OCI-LY1 (cell line): ENCODE measurements at regions not wholly inside any gene's neighbourhood (a gene's known extent, or its start where the extent isn't known, plus 50 kb on each side); places are given as distances from the start of the nearest gene placed in this dataset.

Source experiments
- EZH2 ChIP-seq: fragments of 200-600 bp; sonication (generic), shearing (Covaris generic); IDR thresholded peaks from 2 replicates; pipeline ENCODE4 v1.8.0; 2017; ENCODE audit warnings: borderline replicate concordance, mixed run types, mild to moderate bottlenecking, antibody characterized with exemption, low read length, moderate library complexity, mixed read lengths
- TF ChIP-seq, protein P1 (sequence below): fragments of 200-600 bp; sonication (generic), shearing (Covaris generic); IDR thresholded peaks from 2 replicates; pipeline ENCODE4 v1.5.1; 2017; ENCODE audit warnings: mild to moderate bottlenecking, antibody characterized with exemption, low read length, moderate library complexity, mixed read lengths

DNA sequence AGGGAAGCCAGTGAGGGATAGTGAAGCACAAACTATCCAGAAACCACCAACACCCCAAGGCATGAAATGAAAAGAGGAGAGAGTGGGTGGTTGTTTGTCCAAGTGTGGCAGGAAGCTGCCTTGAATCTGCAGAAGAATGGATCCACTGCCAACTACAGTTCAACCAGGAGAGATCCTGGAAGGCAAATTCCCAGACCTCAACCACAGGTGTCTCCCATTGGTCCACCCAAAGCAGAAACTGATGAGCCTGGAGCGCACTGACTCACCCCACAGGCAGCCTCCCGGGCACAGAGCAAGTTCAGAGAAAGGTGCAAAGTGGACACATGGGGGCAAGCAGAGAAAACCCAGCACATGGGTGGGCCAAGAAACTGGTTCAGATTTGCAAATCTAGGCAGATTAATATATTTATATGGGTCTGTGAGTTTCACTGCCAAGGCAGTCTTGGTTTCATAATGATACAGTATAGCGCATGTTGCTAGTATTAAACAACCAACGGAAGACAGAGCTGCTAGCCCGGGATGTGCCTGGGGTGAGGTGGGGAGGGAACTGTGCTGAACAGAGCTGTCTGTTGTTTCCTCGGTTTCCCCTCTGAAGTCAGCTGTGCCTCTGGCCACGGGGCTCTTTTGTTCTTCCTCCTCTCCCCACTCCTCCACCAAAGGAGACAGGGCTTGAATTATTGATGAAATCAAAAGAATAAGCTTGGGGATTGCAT lies 416.2 kb upstream of the CCDC196 start:
- TF ChIP-seq, protein P1, sequence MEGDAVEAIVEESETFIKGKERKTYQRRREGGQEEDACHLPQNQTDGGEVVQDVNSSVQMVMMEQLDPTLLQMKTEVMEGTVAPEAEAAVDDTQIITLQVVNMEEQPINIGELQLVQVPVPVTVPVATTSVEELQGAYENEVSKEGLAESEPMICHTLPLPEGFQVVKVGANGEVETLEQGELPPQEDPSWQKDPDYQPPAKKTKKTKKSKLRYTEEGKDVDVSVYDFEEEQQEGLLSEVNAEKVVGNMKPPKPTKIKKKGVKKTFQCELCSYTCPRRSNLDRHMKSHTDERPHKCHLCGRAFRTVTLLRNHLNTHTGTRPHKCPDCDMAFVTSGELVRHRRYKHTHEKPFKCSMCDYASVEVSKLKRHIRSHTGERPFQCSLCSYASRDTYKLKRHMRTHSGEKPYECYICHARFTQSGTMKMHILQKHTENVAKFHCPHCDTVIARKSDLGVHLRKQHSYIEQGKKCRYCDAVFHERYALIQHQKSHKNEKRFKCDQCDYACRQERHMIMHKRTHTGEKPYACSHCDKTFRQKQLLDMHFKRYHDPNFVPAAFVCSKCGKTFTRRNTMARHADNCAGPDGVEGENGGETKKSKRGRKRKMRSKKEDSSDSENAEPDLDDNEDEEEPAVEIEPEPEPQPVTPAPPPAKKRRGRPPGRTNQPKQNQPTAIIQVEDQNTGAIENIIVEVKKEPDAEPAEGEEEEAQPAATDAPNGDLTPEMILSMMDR: no peak
- no peak for TF ChIP-seq EZH2
